GM13977 (cell line): ENCODE measurements at regions not wholly inside any gene's neighbourhood (a gene's known extent, or its start where the extent isn't known, plus 50 kb on each side); places are given as distances from the start of the nearest gene placed in this dataset.

Experiments
- DNase-seq: peaks from one replicate; pipeline ENCODE4 v3.0.0; 2012; ENCODE audit warnings: low spot score
- CTCF ChIP-seq: IDR thresholded peaks from 2 replicates; pipeline ENCODE4 v1.5.1; 2012; ENCODE audit warnings: mild to moderate bottlenecking, control low read depth; ENCODE audit not compliant: insufficient read depth; ENCODE audit errors: extremely low read depth, missing control alignments
- in situ Hi-C: fragments of 300-500 bp; cut with MboI; formaldehyde crosslinking; loops from one replicate; pipeline ENCODE4 v1.12.0; 2022; ENCODE audit warnings: low sequenced_read_pairs, low pct_unique_long_range_greater_than_20kb, mixed read lengths, inconsistent platforms; ENCODE audit not compliant: unreplicated experiment

- no peak for DNase-seq
- in situ Hi-C loops, result no loop called here
- TF ChIP-seq CTCF, result no peak
These were observed 625.5 kb downstream of the TLL1 start for GRCh38 chr4:166498546-166498945.

DNA sequence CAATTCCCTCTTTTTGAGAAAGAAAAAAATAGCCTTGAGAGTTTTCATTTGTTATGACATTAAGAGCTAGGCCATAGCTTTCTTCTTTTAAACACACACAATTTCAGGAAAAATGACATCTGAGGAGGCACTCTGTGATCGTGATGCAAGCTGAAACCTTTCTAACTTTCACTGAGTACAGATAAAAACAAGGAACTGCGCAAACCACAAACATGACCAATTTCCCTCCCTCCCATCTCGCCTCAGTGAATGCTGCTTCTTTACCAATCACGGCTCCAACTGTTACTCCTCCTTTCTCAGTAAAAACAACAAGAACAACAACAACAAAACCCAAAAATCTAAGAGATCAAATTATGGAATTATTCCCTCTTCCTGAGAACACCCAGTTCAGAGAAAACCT is 626.8 kb downstream of the TLL1 start:
- TF ChIP-seq CTCF, result no peak
- no peak for DNase-seq
- in situ Hi-C loops, result no loop called here

DNA sequence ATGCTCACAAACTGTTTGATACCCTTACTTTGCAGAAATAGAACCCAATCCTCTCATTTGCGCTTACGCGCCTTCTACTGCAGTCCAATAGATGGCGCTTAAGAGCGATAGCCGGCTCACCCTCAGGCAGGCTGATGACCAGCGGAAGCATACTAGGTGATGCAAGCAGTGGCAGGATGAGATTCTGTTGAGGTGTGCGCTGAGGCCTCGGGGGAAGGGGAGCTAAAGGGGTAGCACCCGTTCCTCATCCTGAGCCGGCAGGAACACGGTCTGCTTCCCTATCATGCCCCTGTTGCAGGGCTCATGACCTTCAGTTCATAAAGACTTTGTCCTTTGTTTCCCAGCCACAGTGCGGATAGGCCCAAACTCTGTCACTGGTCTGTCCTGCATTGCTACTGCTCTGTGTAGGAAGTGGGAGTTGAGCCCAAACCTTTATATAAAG is 628.9 kb downstream of the TLL1 start:
- in situ Hi-C loops, result no loop called here
- DNase-seq, result peak; percentile 12
- peak; percentile 72 for TF ChIP-seq CTCF

- DNase-seq, result no peak
- TF ChIP-seq CTCF, result no peak
- in situ Hi-C loops, result no loop called here
These were observed 629.6 kb downstream of the TLL1 start for GRCh38 chr4:166502660-166503059.

DNA sequence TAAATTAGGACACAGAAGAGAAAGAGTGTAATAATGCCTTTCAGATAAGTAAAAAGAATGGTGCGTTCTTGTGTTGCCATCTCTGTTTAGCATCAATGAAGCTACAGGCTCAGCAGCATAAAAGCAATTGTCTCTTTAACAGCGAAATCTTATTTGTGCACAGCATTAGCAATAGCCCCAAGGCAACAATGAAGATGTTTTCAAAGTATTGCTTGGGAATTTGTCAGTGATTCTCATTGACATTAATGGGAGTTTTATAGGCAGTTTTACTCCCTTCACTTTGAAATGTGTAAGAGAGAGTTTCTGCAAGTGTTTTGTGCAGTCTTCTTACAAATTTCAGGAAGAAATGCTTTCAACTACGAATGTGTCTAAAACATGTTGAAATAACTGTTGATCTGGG is 633.0 kb downstream of the TLL1 start:
- TF ChIP-seq CTCF, result no peak
- in situ Hi-C loops, result no loop called here
- no peak for DNase-seq

GRCh38 chr4:166512267-166512666 is 639.2 kb downstream of the TLL1 start:
- in situ Hi-C loops, result no loop called here
- no peak for DNase-seq
- no peak for TF ChIP-seq CTCF

- no peak for DNase-seq
- no peak for TF ChIP-seq CTCF
- in situ Hi-C loops, result no loop called here
These were observed 645.3 kb downstream of the TLL1 start for GRCh38 chr4:166518315-166518714.
